ENCODE measurements at regions not wholly inside any gene's neighbourhood (a gene's known extent, or its start where the extent isn't known, plus 50 kb on each side); places are given as distances from the start of the nearest gene placed in this dataset.

DNA sequence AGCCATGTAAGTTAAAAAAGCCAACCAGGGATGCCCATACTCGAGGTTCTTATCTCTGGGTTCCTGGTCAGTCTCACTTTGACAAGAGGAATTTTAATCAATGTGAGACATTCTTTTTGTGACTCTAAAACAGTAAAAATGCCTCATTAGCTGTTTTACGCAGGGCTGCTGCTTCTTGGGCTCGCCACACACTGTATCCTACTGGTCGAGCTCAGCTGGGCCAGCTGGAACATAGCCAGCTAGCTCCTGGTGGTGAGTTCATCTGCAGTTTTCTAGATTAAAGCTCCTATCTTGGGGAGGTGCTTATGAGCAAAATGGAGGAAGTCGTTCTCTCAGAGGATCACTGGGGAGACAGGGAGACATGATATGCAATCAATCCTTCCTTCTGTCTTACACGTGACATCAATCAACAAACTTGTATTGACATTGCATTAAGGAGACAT is 55.9 kb upstream of the LEF1 start:
- no peak overlapping the region for H3K4me3 ChIP-seq (ENCODE audit: low read depth, low read length)
- DNase-seq (ENCODE audit: low read depth), result no peak

DNA sequence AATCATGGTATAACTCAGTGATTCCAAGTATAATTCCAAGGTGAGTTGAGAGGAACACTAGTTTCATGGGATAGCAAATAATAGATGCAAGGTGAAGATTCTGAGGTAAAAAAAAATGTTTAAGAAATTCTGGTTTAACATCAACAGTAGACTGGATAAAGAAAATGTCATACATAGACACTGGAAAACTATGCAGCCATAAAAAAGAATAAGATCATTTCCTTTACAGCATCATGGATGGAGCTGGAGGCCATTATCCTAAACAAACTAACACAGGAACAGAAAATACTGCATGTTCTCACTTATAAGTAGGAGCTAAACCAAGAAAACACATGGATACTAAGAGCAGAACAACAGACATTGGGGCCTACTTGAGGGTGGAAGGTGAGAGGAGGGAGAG is 54.6 kb upstream of the LEF1 start:
- no peak for DNase-seq (ENCODE audit: low read depth)
- TF ChIP-seq, protein P1, sequence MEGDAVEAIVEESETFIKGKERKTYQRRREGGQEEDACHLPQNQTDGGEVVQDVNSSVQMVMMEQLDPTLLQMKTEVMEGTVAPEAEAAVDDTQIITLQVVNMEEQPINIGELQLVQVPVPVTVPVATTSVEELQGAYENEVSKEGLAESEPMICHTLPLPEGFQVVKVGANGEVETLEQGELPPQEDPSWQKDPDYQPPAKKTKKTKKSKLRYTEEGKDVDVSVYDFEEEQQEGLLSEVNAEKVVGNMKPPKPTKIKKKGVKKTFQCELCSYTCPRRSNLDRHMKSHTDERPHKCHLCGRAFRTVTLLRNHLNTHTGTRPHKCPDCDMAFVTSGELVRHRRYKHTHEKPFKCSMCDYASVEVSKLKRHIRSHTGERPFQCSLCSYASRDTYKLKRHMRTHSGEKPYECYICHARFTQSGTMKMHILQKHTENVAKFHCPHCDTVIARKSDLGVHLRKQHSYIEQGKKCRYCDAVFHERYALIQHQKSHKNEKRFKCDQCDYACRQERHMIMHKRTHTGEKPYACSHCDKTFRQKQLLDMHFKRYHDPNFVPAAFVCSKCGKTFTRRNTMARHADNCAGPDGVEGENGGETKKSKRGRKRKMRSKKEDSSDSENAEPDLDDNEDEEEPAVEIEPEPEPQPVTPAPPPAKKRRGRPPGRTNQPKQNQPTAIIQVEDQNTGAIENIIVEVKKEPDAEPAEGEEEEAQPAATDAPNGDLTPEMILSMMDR (IDR thresholded peaks at IDR 0.05; ENCODE audit: control insufficient read depth, extremely low read depth, insufficient read depth), result no peak
- H3K4me3 ChIP-seq (ENCODE audit: low read depth, low read length), result no peak overlapping the region

More for the DNA sequence above, 55.9 kb upstream of the LEF1 start:
- TF ChIP-seq, protein P1 (IDR thresholded peaks at IDR 0.05; ENCODE audit: control insufficient read depth, extremely low read depth, insufficient read depth), result no peak

DNA sequence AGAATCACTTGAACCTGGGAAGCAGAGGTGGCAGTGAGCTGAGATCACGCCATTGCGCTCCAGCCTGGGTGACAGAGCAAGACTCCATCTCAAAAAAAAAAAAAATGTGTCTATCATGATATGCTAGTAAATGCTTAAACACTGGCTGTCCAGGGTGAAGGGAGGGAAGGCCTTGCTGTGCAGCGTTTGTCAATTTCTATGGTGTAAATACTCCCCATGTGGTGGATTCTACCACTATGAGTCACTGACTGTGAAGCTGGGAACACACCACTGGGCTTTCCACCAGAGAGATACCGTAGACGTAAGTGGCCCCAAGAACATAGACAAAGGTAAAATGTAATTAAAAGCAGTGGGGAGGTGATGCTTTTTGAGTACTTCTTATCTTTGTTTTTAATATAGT is 51.3 kb upstream of the LEF1 start:
- TF ChIP-seq, protein P1 (IDR thresholded peaks at IDR 0.05; ENCODE audit: control insufficient read depth, extremely low read depth, insufficient read depth), result no peak
- no peak for DNase-seq (ENCODE audit: low read depth)
- H3K4me3 ChIP-seq (ENCODE audit: low read depth, low read length), result no peak overlapping the region

Measured in LNCaP clone FGC (cell line).